ENCODE measurements at regions not wholly inside any gene's neighbourhood (a gene's known extent, or its start where the extent isn't known, plus 50 kb on each side); places are given as distances from the start of the nearest gene placed in this dataset.

GRCh38 chr11:21798216-21798615, 394.7 kb upstream of the ANO5 start:
- TF ChIP-seq ZNF565 (CRISPR knock-in tag; conservative IDR thresholded peaks at IDR 0.05; ENCODE audit: low read depth) = no peak
- no peak for TF ChIP-seq SNAI2 (CRISPR knock-in tag; IDR thresholded peaks at IDR 0.05)
- no peak for TF ChIP-seq PPARA (CRISPR knock-in tag; IDR thresholded peaks at IDR 0.05; ENCODE audit: borderline replicate concordance)
- TF ChIP-seq TCF4 (CRISPR knock-in tag; IDR thresholded peaks at IDR 0.05; ENCODE audit: borderline replicate concordance) = no peak
- TF ChIP-seq RARB (CRISPR knock-in tag; IDR thresholded peaks at IDR 0.05) = no peak
- TF ChIP-seq, protein P1, sequence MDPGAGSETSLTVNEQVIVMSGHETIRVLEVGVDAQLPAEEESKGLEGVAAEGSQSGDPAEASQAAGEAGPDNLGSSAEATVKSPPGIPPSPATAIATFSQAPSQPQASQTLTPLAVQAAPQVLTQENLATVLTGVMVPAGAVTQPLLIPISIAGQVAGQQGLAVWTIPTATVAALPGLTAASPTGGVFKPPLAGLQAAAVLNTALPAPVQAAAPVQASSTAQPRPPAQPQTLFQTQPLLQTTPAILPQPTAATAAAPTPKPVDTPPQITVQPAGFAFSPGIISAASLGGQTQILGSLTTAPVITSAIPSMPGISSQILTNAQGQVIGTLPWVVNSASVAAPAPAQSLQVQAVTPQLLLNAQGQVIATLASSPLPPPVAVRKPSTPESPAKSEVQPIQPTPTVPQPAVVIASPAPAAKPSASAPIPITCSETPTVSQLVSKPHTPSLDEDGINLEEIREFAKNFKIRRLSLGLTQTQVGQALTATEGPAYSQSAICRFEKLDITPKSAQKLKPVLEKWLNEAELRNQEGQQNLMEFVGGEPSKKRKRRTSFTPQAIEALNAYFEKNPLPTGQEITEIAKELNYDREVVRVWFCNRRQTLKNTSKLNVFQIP (CRISPR knock-in tag; IDR thresholded peaks at IDR 0.05; ENCODE audit: borderline replicate concordance, low read depth) = no peak
- no peak for TF ChIP-seq GLIS3 (CRISPR knock-in tag; IDR thresholded peaks at IDR 0.05)
- no peak for TF ChIP-seq TOX (CRISPR knock-in tag; IDR thresholded peaks at IDR 0.05; ENCODE audit: borderline replicate concordance)
- no peak for TF ChIP-seq ESRRG (CRISPR knock-in tag; IDR thresholded peaks at IDR 0.05)
- TF ChIP-seq ZNF8 (CRISPR knock-in tag; IDR thresholded peaks at IDR 0.05) = no peak
